GM12873 (cell line): ENCODE measurements at regions not wholly inside any gene's neighbourhood (a gene's known extent, or its start where the extent isn't known, plus 50 kb on each side); places are given as distances from the start of the nearest gene placed in this dataset.

Experiments
- TF ChIP-seq, protein P1 (sequence below): IDR thresholded peaks from 2 replicates; pipeline ENCODE4 v1.5.1; 2012; ENCODE audit warnings: low read depth, mild to moderate bottlenecking, moderate library complexity, low read length, control low read depth; ENCODE audit not compliant: insufficient read depth; ENCODE audit errors: missing control alignments

- TF ChIP-seq, protein P1, sequence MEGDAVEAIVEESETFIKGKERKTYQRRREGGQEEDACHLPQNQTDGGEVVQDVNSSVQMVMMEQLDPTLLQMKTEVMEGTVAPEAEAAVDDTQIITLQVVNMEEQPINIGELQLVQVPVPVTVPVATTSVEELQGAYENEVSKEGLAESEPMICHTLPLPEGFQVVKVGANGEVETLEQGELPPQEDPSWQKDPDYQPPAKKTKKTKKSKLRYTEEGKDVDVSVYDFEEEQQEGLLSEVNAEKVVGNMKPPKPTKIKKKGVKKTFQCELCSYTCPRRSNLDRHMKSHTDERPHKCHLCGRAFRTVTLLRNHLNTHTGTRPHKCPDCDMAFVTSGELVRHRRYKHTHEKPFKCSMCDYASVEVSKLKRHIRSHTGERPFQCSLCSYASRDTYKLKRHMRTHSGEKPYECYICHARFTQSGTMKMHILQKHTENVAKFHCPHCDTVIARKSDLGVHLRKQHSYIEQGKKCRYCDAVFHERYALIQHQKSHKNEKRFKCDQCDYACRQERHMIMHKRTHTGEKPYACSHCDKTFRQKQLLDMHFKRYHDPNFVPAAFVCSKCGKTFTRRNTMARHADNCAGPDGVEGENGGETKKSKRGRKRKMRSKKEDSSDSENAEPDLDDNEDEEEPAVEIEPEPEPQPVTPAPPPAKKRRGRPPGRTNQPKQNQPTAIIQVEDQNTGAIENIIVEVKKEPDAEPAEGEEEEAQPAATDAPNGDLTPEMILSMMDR, result no peak
These were observed 574.1 kb downstream of the XIRP2 start for GRCh38 chr2:167462379-167462778.

DNA sequence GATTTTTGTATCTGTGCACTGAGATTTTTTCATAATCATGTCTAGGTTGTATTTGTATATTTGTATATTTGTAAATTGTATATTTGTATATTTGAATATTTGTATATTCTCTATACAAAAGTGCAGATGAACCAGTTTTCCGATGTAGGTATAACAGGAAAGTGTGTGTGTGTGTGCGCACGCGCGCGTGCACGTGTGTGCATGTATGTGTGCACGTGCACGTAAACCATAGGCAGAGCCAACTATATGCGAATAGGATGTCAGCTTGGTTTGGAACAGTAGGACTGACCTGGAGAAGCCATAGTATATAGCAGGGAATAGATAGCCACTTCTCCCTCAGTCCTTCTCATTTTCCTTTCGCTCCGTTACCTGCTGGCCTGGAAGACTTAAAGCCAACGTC lies 565.8 kb downstream of the XIRP2 start:
- TF ChIP-seq, protein P1, result no peak

GRCh38 chr2:167451496-167452289 lies 563.4 kb downstream of the XIRP2 start:
- TF ChIP-seq, protein P1, result no peak

GRCh38 chr2:167450364-167450763 lies 562.1 kb downstream of the XIRP2 start:
- TF ChIP-seq, protein P1, result no peak

DNA sequence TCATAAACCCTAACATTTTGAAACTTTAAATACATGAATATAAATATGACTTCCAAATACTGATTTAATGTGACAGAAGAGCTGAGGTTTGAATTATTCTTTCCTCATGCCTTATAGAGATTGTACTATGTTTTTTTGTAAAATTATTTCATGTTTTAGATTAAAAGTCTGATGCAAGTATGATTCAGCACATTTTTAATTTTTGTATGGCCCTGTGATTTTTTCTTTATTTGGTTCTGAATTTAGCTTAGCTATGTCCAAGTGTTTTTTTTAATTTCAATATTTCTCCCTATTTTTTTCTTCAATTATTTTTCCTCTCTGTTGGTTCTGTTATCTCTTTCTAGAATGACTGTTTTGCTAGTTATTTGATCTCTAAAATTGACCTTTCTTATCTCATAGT lies 552.1 kb downstream of the XIRP2 start:
- TF ChIP-seq, protein P1, result no peak

GRCh38 chr2:167438206-167438605 lies 549.9 kb downstream of the XIRP2 start:
- TF ChIP-seq, protein P1, result no peak

DNA sequence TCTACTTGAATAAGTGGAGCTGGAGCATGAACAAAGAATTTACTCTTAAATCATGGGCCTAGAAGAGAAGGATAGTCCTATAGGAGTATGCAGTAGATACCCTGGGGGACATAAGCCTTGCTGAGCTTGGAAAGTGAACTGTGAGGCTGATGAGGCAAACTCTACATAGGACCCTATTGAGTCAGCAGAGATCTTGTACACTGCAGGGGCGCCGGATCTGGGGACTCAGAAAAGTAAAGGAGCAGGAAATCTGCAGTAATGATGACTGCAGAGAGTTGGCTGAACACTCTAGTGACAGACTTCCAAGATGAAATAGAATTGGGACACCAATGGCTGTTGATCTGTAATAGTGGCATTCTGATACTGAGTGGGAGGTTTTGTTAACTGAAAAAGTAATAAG lies 543.7 kb downstream of the XIRP2 start:
- TF ChIP-seq, protein P1, result no peak
